Suprapubic skin (tissue), 4 donors: ENCODE measurements at regions not wholly inside any gene's neighbourhood (a gene's known extent, or its start where the extent isn't known, plus 50 kb on each side); places are given as distances from the start of the nearest gene placed in this dataset.

Experiments
- CTCF ChIP-seq, 2 donors: fragments of 200-600 bp in 1 of 2; fragments of 450-650 bp in 1 of 2; sonication (generic) in 1 of 2; IDR thresholded peaks; one replicate each; pipeline ENCODE4 v1.5.1; 2016 to 2019; ENCODE audit warnings: antibody characterized with exemption in 2 of 2, mild to moderate bottlenecking in 1 of 2, moderate library complexity in 1 of 2
- POLR2A ChIP-seq, 2 donors: fragments of 450-650 bp; IDR thresholded peaks; one replicate each; pipeline ENCODE4 v1.6.1; 2017; ENCODE audit warnings: antibody characterized with exemption in 2 of 2, mild to moderate bottlenecking in 2 of 2, moderate library complexity in 2 of 2
- POLR2AphosphoS5 ChIP-seq, 3 donors: sonication (generic); formaldehyde crosslinking; IDR thresholded peaks; one replicate each; pipeline ENCODE4 v1.6.1; 2017; ENCODE audit warnings: antibody characterized with exemption in 3 of 3

GRCh38 chr11:15551901-15552851, 437.5 kb downstream of the INSC start:
- no peak for TF ChIP-seq CTCF (IDR thresholded peaks at IDR 0.05)
- TF ChIP-seq POLR2AphosphoS5 (IDR thresholded peaks at IDR 0.05), result no peak
- no peak for TF ChIP-seq POLR2A (IDR thresholded peaks at IDR 0.05)
